HCT116 (cell line): ENCODE measurements at regions not wholly inside any gene's neighbourhood (a gene's known extent, or its start where the extent isn't known, plus 50 kb on each side); places are given as distances from the start of the nearest gene placed in this dataset.

Source experiments
- ATAC-seq: fragments of 200-7000 bp; cut with Tn5 transposase; 2 replicates; pipeline ENCODE4 v1.9.1; 2020; ENCODE audit warnings: mild to moderate bottlenecking, moderate library complexity
- BruUV-seq: library from RNA; stranded (reverse); fragments of 400-500 nt; replicated peaks from 2 replicates; lab custom pipeline; 2021; lab: Mats Ljungman, UMichigan
- CTCF ChIA-PET: fragments of 300-600 bp; sonication (Branson Sonifier 250); formaldehyde crosslinking; loops from one replicate; lab custom pipeline; 2021; ENCODE audit warnings: antibody characterized with exemption; lab: Charles Lee
- POLR2A ChIA-PET: fragments of 300-600, 350-600 bp; sonication (Branson Sonifier 250); formaldehyde crosslinking; loops from one replicate; lab custom pipeline; 2021; ENCODE audit warnings: antibody characterized with exemption; lab: Charles Lee
- RAD21 ChIA-PET, 2 experiments: fragments of 300-600 bp; sonication (Branson Sonifier 250); formaldehyde crosslinking; loops; one replicate each; lab custom pipeline; 2023; ENCODE audit warnings: low total read pairs in 2 of 2; ENCODE audit not compliant: uncharacterized antibody in 2 of 2, unreplicated experiment in 2 of 2, low non-redundant PET in 1 of 2; lab: Charles Lee
- DNase-seq: peaks from one replicate; pipeline ENCODE4 v3.0.0-alpha.2; 2010; ENCODE audit warnings: low read depth, low spot score
- H2AFZ ChIP-seq: fragments of 200-600 bp; shearing (Covaris generic), sonication (generic); 2 replicates; pipeline ENCODE4 v1.6.1; 2017; ENCODE audit warnings: low read depth, mixed run types, mixed read lengths, antibody characterized with exemption, low read length; ENCODE audit not compliant: poor library complexity, severe bottlenecking
- H3K27ac ChIP-seq: 2 replicates; pipeline ENCODE4 v1.5.1; 2012; ENCODE audit warnings: low read depth, low read length
- H3K27me3 ChIP-seq: fragments of 200-600 bp; sonication (generic); 2 replicates; pipeline ENCODE4 v1.6.1; 2016; ENCODE audit warnings: mixed run types, low read length, mixed read lengths; ENCODE audit not compliant: insufficient read depth
- H3K36me3 ChIP-seq, 2 experiments: fragments of 200-500 bp in 1 of 2; fragments of 200-600 bp in 1 of 2; sonication (Bioruptor generic) in 1 of 2; sonication (generic) in 1 of 2; 2 replicates each; pipeline versions ENCODE4 v1.5.1 to v1.6.1; 2014 to 2016; ENCODE audit warnings: low read length in 2 of 2, inconsistent platforms in 1 of 2, mixed read lengths in 1 of 2, mixed run types in 1 of 2; ENCODE audit not compliant: insufficient read depth in 2 of 2, control insufficient read depth in 1 of 2
- H3K4me1 ChIP-seq, 2 experiments: fragments of 200-600 bp in 1 of 2; sonication (generic) in 1 of 2; 2 replicates each; pipeline versions ENCODE4 v1.5.1 to v1.6.1; 2012 to 2017; ENCODE audit warnings: low read length in 2 of 2, inconsistent platforms in 1 of 2, mild to moderate bottlenecking in 1 of 2, mixed read lengths in 1 of 2, mixed run types in 1 of 2, moderate library complexity in 1 of 2; ENCODE audit not compliant: insufficient read depth in 2 of 2, control insufficient read depth in 1 of 2
- H3K4me2 ChIP-seq: fragments of 200-600 bp; sonication (generic); 2 replicates; pipeline ENCODE4 v1.6.1; 2017; ENCODE audit warnings: mixed run types, low read length, mixed read lengths
- H3K4me3 ChIP-seq, 2 experiments: fragments of 200-600 bp in 1 of 2; sonication (generic) in 1 of 2; replicated peaks in 1 of 2; 2 replicates each; pipeline ENCODE4 v1.5.1; 2011 to 2016; ENCODE audit warnings: low read length in 2 of 2, control low read depth in 1 of 2, low read depth in 1 of 2, mild to moderate bottlenecking in 1 of 2, mixed read lengths in 1 of 2, mixed run types in 1 of 2
- H3K79me2 ChIP-seq: fragments of 200-600 bp; sonication (generic); 2 replicates; pipeline ENCODE4 v1.6.1; 2017; ENCODE audit warnings: mild to moderate bottlenecking, mixed run types, low read length, moderate library complexity, mixed read lengths; ENCODE audit not compliant: insufficient read depth
- H3K9ac ChIP-seq: fragments of 200-600 bp; sonication (generic); 2 replicates; pipeline ENCODE4 v1.6.1; 2016; ENCODE audit warnings: low read length, mixed read lengths
- H3K9me2 ChIP-seq: fragments of 200-600 bp; sonication (generic), shearing (Covaris generic); 2 replicates; pipeline ENCODE4 v1.6.1; 2017; ENCODE audit warnings: mixed run types, mild to moderate bottlenecking, moderate library complexity; ENCODE audit not compliant: insufficient read depth
- H3K9me3 ChIP-seq, 2 experiments: fragments of 200-500 bp in 1 of 2; fragments of 200-600 bp in 1 of 2; sonication (Bioruptor generic) in 1 of 2; sonication (generic) in 1 of 2; 2 replicates each; pipeline ENCODE4 v1.6.1; 2014 to 2017; ENCODE audit warnings: low read length in 2 of 2, mixed read lengths in 2 of 2, inconsistent platforms in 1 of 2, low read depth in 1 of 2, mild to moderate bottlenecking in 1 of 2, mixed run types in 1 of 2, moderate library complexity in 1 of 2; ENCODE audit not compliant: control insufficient read depth in 1 of 2, insufficient read depth in 1 of 2
- H4K20me1 ChIP-seq: fragments of 200-600 bp; sonication (generic), shearing (Covaris generic); 2 replicates; pipeline ENCODE4 v1.6.1; 2017; ENCODE audit warnings: mixed run types, mild to moderate bottlenecking, moderate library complexity; ENCODE audit not compliant: insufficient read depth
- CBX3 ChIP-seq: IDR thresholded peaks from 2 replicates; pipeline ENCODE4 v1.6.1; 2012; ENCODE audit warnings: low read depth
- EZH2phosphoT487 ChIP-seq: fragments of 200-600 bp; IDR thresholded peaks from 2 replicates; pipeline ENCODE4 v1.6.1; 2018; ENCODE audit warnings: antibody characterized with exemption, borderline replicate concordance
- FOSL1 ChIP-seq: IDR thresholded peaks from 2 replicates; pipeline ENCODE4 v1.6.1; 2012; ENCODE audit warnings: low read depth
- JUND ChIP-seq: IDR thresholded peaks from 2 replicates; pipeline ENCODE4 v1.6.1; 2012
- MAX ChIP-seq: IDR thresholded peaks from 2 replicates; pipeline ENCODE4 v1.6.1; 2012
- RAD21 ChIP-seq: IDR thresholded peaks from 2 replicates; pipeline ENCODE4 v1.6.1; 2012; ENCODE audit warnings: low read depth, mild to moderate bottlenecking
- SIN3A ChIP-seq: IDR thresholded peaks from 2 replicates; pipeline ENCODE4 v1.6.1; 2012; ENCODE audit warnings: low read depth
- TCF7L2 ChIP-seq: IDR thresholded peaks from 2 replicates; pipeline ENCODE4 v1.7.0; 2011; ENCODE audit warnings: borderline replicate concordance, inconsistent platforms; ENCODE audit not compliant: insufficient read depth, insufficient read length; ENCODE audit errors: extremely low read depth
- YY1 ChIP-seq: IDR thresholded peaks from 2 replicates; pipeline ENCODE4 v1.6.1; 2011; ENCODE audit warnings: low read length, low read depth, moderate library complexity, mild to moderate bottlenecking; ENCODE audit not compliant: insufficient replicate concordance; ENCODE audit errors: extremely low read depth
- ZBTB33 ChIP-seq: IDR thresholded peaks from 2 replicates; pipeline ENCODE4 v1.6.1; 2011; ENCODE audit warnings: mild to moderate bottlenecking, low read length, moderate library complexity; ENCODE audit not compliant: insufficient replicate concordance; ENCODE audit errors: extremely low read depth
- intact Hi-C: fragments of 100-400 bp; cut with micrococcal nuclease; formaldehyde crosslinking; loops from 2 replicates; pipeline ENCODE4 v1.10.0; 2022

- POLR2A ChIA-PET = no interaction called here
Observed at GRCh38 chr6:137715589-137716045, 151.4 kb upstream of the TNFAIP3 start.

More at GRCh38 chr6:137715589-137716045, 151.4 kb upstream of the TNFAIP3 start:
- Histone ChIP-seq H2AFZ (no peak overlapping the region), H3K9ac (no peak overlapping the region), H3K4me3 (no peak overlapping the region), H3K9me2 (no peaks in the 10 kb centered on the region), H3K4me2 (no peak overlapping the region), H3K79me2 (no peaks in the 10 kb centered on the region), H3K4me1 (no peaks in the 10 kb centered on the region), H3K9me3 (no peaks in the 10 kb centered on the region), H3K27me3 (no peaks in the 10 kb centered on the region), H4K20me1 (no peaks in the 10 kb centered on the region), H3K27ac (no peak overlapping the region), H3K36me3 (no peaks in the 10 kb centered on the region)
- no peak for ATAC-seq
- RAD21 ChIA-PET = no interaction called here
- TF ChIP-seq EZH2phosphoT487 (no peak), FOSL1 (no peak), TCF7L2 (no peak), CBX3 (no peak), SIN3A (no peak), RAD21 (no peak), MAX (no peak), YY1 (no peak), ZBTB33 (no peak), JUND (no peak)
- no TSS peak for BruUV-seq
- DNase-seq = no peak
- intact Hi-C loops = no loop called here
- CTCF ChIA-PET = interaction anchor here (0.7 to 1.1 kb wide), 3 partner anchors 8 to 229 kb away, joined by 3 to 4 read pairs (median 3); no protein-coding TSS in a partner anchor
